Suppressor macrophage (primary cell): ENCODE measurements at regions not wholly inside any gene's neighbourhood (a gene's known extent, or its start where the extent isn't known, plus 50 kb on each side); places are given as distances from the start of the nearest gene placed in this dataset.
"Not testable (repeated sequence)": the region's sequence is repeated elsewhere in the genome, so short reads cannot be mapped to it uniquely, and the experiment has no call there.

ENCODE experiments used
- DNase-seq, 4 experiments: peaks; one replicate each; pipeline ENCODE4 v3.0.0-alpha.2; 2020 to 2022

DNA sequence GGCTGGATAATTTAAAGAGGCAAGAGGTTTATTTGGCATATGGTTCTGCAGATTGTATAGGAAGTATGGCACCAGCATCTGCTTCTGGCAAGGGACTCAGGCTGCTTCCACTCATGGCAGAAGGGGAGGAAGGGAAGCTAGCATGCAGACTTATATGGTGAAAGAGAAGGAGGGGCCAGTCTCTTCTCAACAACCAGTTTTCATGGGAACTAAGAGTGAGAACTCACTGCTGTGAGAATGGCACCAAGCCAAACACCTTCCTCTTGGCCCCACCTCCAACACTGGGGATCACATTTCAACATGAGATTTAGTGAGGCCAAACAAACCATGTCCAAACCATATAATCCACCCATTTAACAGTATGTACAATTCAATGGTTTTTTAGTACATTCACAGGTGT, 113.3 kb upstream of the SHB start:
- DNase-seq = peak in 1 of 4 experiments; percentile 14

DNA sequence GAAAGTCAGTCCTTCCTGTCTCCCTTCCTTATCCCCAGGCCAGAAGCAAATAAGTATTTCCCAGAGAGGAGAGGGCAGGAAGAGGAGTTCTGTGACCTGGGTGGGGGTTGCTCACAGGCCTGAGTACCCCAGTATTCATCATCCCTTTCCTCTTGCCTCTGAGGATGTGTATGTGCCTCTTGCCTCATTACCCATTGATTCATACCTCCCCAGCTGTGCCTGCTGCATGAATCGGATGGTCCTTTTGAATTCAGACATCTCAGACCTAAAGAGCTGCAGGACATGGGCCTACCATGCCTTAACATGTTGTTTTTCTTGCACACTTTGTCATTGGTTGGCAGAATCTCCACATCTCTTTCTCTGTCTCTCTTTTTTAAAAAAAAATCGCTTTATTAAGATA, 112.8 kb upstream of the SHB start:
- DNase-seq = no peak

DNA sequence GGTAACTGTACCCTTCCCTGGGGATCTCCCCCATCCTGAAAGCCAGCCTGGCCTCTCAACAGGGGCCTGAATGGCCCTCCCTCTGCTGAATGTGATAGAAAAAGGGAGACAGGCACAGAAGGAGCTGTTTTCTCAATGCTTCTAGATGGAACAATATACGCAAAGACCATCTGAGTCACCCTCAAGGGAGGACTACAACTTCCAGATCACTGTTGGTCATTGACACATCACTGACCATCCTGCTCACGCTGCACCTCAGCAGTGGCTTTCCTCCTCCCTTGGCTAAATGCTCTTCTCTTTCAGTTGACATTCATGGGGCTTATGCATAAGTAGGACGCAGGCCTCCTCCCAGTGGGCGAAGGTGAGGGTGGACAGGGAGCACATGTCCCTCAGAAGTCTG, 112.2 kb upstream of the SHB start:
- DNase-seq = no peak

DNA sequence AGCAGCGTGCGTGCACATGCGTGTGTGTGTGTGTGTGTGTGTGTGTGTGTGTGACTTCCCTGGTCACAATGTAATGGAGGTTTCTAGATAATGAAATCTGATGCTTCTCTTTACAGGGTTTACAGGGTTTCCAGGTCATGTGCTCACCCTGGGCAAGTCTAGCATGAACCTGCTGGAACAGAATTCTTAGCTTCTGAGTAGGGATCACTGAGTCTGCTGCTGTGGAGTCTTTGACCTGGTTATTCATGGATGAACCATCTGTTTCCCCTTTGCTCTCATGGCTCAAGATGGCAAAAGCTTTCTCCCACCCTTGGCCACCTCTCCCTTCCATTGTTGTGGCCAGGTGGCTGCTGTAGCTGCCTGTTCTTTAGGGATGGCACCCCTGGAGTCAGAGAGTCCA, 111.6 kb upstream of the SHB start:
- DNase-seq = no peak

DNA sequence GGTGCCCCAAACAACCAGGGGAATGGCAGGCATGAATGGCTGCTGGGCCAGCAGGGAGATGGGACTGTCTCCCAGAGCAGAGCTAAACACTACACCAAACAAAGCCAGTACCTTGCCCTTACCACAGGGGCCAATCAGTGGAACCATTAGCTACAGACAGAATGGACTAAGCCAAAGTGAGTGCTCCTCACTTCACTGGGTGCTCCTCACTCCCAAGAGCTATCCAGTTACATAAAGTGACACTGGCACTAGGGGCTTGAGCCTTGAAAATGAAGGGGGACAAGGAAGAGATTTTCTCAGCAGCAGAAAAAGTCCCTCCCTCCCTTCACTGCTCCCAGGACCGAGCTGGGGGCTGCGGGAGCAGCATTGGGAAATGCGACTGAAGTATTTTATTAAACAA, 110.9 kb upstream of the SHB start:
- no peak for DNase-seq

DNA sequence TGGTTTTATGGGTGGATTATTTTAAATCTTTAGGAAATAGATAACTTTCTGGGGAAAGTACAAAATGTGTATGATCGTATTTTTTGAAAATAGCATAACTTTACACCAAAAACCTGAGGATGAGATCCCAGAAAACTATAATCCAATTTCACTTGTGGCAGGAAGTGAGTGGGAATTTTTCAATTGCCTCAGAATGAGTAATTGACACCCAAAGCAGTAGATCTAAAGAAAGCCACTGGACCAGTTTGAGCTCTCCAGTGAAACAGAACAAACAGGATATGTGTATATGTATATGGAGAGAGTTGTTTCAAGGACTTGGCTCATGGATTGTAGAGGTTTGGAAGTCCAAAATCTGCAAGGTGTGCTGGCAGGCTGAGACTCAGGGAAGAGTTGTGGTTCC, 109.2 kb upstream of the SHB start:
- DNase-seq = no peak

DNA sequence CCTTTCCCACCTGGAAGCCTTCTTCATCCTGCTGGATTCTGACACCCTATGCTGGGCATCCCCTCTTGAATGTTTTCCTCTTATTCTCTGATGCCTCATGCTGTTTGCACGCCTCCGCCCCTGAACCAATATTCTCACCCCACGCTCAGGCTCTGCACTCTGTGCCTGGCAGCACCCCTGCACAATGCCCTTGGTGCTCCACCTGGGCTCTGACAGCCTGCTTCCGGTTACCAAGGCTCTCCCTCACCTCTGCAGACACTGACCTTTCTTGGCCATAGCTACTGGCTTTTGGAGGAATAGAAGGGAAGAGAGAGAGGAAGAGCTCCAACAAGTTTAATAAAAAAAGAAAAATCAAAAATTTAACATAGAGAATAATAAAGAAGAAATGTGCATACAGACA, 108.7 kb upstream of the SHB start:
- no peak for DNase-seq

DNA sequence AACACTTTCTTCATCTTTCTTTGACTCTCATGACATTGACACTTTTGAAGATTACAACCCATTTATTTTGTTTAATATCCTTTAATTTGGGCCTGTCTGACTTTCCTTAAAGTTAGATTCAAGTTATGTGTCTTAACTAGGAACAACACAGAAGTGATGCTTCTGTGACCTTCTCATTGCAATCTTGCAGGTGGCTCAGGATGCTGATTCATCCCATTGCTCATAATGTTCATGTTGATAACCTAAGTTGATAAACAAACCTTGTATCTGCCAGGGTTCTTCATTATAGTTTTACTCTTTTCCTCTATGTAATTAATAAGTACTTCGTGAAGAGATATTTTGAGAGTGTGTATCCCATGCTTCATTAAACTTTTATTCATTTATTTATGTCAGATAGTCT, 107.2 kb upstream of the SHB start:
- no peak for DNase-seq

DNA sequence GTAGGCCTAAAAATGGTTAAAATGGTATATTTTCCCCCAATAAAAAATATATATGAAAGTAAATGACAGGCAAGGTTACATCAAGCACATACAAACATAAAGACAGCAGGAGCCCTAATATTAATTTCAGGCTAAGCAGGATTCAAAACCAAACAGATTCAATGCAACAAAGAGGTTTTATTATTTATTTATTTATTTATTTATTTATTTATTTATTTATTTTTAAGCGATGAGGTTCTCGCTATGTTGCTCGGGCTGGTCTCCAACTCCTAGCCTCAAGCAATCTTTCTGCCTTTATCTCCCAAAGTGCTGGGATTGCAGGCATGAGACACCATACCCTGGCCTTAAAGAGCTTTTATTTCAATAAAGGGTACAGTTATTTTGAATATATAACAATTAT, 106.4 kb upstream of the SHB start:
- no peak for DNase-seq

DNA sequence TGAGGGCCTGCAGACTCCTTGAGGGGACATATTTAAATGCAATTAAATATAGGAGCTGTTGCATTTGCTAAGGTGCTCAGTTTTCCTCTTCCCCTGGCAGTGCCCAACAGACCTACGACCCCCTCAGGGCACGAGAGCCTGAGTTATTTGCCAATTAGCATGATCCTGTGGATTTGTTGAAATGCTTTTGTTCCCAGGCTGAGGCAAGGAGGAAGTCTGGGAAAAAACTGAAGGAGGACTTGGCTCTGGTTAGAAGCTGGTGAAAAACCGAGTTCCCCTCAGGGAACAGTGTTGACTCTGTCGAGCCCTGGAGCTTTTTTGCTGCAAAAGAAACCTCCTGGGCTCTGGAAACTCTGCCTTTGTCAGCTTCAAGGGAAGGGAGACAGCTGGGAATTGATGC, 103.6 kb upstream of the SHB start:
- no peak for DNase-seq

DNA sequence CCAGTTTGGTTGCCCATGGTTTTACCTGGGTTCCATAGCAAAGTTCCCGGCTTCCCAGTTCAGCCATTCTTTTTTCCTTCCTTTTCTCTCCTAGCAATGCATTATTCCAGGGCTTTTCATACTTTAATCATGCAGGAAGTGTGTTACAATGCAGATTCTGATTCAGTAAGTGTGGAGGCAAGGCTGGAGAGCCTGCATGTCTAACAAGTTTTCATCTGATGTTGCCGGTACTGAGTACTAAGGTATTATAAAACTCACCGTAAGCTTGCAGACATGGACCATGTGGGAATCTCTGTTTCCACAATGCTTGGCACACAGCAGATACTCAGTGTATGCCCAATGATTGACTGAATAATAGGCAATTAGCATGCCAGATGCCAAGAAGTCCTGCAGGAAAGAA, 102.9 kb upstream of the SHB start:
- no peak for DNase-seq

DNA sequence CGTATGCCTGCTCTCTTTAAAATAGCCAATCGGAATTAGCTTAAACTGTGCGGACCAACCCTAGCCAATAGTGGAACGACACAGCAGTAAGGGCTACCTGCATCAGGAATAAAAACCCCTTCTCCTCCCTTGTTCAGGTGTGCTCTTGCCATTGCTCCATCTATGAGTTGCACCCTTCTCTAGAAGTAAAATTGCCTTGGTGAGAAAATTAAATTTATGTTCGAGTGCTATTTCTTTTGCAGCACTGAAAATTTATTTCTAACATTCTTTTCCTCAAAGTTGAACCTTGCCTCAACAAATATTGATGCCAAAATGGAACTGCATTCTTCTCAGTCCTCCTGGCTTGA, 102.5 kb upstream of the SHB start:
- DNase-seq = no peak

DNA sequence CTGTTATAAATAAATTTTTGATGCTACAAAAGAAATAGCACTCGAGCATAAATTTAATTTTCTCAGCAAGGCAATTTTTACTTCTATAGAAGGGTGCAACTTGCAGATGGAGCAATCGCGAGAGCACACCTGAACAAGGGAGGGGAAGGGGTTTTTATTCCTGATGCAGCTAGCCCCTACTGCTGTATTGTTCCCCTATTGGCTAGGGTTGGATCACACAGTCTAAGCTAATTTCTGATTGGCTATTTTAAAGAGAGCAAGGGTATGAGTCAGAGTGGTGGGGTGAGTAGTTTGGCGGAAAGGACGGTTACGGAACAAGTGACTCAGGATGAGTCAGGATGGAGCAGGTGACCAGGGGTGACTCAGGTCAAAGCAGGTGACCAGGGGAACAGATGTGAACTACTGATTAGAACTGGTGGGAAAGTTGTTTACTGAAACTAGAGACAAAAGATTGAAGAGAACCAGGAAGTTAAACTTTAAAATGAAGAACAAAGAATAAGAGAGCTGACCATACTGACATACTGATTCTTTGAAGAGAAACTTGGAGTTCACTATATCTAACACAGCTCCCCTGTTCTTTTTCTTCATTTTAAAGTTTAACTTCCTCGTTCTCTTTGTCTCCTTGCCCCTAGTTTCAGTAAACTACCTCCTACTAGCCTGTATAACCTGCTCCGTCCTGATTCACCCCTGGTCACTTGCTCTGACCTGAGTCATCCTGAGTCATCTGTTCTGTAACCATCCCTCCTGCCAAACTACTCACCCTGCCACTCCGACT, 101.9 kb upstream of the SHB start:
- peak in 2 of 4 experiments; percentile 14 to 28 for DNase-seq

DNA sequence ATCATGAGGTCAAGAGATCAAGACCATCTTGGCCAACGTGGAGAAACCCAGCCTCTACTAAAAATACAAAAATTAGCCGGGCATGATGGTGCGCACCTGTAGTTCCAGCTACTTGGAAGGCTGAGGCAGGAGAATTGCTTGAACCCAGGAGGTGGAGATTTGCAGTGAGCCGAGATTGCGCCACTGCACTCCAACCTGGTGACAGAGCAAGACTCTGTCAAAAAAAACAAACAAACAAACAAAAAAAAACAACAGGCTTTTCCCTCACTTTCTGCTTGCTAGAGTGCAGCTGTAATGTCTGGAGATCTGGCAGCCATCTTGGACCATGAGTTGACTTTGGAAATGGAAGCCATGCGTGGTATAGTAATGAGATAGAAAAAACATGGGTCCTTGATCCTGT, 101.1 kb upstream of the SHB start:
- DNase-seq = not testable (repeated sequence)

DNA sequence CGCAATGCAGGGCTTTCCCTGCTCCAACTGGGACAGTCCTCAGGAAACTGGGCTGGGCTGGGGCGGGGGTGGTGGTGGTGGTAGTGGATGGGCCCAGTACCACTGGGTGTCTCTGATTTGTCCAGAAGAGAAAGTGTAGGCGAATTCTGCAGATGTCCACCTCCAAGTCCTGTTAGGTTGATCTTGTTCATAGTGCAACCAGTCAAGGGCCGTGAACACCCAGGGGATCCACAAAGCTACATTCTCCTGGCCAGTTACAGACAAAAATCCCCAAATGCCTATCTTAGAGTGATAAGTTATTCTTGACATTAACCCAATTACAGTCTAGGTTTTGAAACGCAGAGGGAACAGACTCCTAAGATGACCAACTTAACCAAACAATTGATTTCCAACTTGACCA, 97.5 kb upstream of the SHB start:
- DNase-seq = no peak

DNA sequence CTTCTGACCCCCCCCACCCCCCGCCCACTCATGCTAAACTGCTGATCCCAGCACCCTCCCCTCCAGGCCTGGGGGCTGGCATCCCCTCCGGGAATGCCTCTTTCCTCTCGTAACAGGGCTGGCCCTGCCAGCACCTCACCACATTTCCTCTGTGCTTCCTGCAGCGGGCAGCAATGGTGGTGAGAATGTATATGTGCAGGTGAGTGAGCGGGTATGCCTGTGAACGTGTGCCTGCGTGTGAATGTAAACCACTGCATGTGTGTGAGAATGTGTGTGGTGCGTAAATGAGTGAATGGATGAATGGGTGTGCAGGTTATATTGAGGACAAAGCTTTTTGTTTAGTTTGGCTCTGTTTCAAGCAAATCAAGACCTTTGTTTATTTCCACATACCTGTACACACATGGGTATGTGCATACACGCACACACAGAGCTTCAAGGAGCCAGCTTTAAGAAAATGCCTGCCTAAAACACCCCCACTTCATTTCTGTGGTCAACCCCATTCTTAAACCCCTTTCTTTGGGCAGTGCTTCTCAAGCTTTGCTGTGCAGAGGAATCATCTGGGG, 95.7 kb upstream of the SHB start:
- no peak for DNase-seq

DNA sequence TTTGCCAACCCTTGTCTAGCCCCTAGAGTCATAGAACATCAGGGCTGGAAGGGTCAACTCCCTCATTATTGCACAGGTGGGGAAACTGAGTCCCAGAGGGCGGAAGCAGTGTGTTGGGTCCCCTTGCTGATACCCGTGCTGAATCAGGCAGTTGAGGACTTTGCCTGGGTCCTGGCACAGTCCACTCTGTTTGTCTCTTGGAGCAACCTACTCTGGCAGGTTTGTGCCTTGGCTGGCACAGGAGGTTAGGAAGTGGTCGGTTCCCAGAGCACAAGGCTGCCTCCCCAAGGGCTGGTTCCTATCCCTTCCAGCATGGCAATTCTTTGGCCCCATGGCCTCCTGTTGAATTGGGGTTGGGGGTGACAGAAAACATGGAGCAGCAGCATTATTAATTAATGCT, 94.5 kb upstream of the SHB start:
- no peak for DNase-seq

DNA sequence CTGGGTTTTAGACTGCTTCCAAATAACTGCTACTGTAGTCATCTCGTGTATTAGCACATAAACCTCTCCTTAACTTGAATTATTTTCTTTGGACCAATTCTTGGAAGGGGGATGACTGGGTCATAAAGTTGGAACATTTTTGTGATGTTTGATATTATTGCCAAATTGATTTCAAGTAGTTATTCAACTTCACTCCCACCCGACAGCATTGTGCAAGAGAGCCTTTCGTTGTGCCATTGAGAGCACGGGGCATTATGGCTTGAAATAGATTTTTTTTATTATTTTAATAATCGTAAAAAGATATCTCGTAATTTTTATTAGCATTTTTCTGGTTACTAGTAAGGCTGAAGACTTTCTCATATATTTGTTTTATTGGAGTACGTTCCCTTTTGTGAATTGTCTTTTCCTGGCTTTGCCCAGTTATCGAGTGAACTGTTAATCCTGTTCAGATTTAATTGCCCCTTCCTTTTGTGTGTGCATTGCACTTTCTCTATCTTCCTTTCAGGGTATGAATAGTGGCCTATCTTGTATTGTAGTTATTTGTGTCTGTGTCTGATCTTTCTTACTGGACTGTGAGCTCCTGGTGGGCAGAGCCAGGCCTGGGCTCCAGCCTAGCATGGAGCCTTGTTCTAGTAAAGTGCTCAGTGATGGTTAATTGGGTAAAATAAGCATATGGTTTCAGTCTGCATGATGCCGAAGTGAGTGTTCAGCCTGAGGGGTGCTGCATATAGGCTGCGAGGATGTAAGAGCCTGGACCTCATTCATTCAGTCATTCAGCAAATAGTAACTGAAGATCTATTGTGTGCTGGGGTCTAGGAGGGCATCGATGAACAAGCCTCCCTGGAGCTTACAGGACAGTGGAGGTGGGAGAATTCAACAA, 93.5 kb upstream of the SHB start:
- DNase-seq = no peak

DNA sequence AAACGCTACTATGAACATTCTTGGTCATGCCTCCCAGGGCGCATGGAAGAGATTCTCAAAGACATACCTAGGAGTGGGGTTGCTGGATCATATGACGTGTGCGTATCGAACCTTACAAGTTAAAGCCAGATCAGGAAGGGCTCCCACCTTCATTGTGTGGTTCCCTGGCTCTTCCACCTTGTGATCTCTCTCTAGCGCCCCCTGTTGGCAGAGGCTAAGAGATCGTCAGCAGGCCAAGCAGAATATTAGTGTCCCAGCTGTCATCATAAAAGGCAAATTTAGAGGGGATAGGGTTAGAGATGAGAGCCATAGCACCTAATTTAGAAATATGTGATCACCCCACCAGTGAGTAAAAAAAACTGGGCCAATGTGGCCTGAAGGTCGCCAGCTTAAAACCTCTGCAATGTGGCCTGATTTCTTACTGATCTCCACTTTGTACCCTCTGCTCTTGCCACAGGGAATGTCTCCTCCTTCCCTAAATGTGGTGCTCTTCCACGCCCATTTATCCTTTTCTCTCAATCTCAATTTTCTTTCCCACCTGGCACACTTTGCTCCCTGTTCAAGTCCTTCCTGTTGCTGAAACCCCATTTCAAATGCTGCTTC, 91.7 kb upstream of the SHB start:
- peak; percentile 74 to 90 (median 83) for DNase-seq

DNA sequence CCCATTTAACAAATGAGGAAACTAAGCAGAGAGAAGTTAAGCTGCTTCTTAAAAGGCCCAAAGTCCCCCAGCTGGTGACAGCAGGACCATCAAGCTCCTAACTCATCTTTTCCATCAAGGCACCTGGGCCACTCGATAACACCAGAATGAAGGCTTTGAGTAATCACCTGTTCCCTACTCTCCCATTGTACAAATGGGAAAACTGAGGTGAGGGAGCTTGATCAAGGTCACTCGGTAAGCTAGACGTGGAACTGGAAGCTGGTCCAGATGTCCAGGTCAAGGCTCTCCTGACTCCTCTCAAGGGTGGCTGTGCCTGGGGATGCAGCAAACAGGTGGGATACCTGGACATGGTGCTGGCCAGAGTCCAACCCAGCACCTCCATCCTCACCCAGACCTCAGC, 90.6 kb upstream of the SHB start:
- DNase-seq = no peak

DNA sequence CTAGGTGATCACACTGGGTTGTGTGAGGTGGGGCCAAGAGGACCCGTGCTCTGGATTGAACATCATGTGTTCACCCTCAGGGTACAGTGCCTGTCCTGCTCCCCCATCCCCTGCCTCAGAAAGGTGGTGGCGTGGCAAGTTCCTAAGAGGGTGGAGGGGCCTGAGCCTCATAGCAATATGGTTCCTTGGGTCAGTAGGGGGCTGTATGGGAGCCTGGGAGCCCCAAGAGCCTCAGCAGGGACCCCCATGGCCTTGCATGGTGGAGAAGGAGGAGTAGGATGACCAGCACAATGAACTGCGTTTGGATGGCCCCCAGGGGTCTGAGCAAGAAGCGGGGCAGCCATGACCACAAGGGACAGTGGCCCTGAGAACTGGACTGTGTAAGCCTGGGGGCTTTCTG, 89.6 kb upstream of the SHB start:
- no peak for DNase-seq

DNA sequence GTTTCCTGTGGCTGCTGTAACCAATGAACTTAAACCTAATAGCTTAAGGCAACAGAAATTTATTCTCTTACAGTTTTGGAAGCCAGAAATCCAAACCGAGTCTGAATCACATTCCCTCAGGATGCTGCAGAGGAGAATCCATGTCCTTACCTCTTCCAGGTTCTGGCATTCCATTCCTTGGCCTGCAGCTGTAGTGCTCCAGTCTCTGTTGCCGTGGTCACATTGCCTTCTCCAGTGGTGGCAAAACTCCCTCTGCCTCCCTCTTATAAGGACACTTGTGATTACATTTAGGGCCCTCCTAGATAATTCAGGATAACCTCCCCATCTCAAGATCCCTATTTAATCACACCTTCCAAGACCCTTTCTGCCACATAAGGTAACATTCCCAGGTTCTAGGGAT, 88.7 kb upstream of the SHB start:
- no peak for DNase-seq
